Lower leg skin (tissue), 4 donors: ENCODE measurements at regions not wholly inside any gene's neighbourhood (a gene's known extent, or its start where the extent isn't known, plus 50 kb on each side); places are given as distances from the start of the nearest gene placed in this dataset.

ENCODE experiments used
- DNase-seq, 2 donors: peaks; one replicate each; pipeline ENCODE4 v3.0.0-alpha.2; 2019; ENCODE audit warnings: low spot score in 2 of 2
- H3K4me3 ChIP-seq: fragments of 200-600 bp; sonication (generic); 2 replicates; pipeline ENCODE4 v1.5.1; 2017; ENCODE audit warnings: mild to moderate bottlenecking, low read depth; ENCODE audit not compliant: poor library complexity, severe bottlenecking
- POLR2A ChIP-seq, 2 donors: fragments of 450-650 bp; IDR thresholded peaks; one replicate each; pipeline ENCODE4 v1.6.1; 2016 to 2017; ENCODE audit warnings: antibody characterized with exemption in 2 of 2, mild to moderate bottlenecking in 1 of 2, moderate library complexity in 1 of 2
- WGBS, 2 donors: methylation state at CpG; one replicate each; pipeline ENCODE4 v1.1.5; 2018; 5-methylcytosine and 5-hydroxymethylcytosine counted together
- intact Hi-C: fragments of 100-400 bp; cut with DNase I; formaldehyde crosslinking; loops from one replicate; pipeline ENCODE4 v1.15.0; 2023; ENCODE audit warnings: low total_unique reads
- TF ChIP-seq, protein P1 (sequence below), 3 donors: fragments of 450-650 bp; IDR thresholded peaks; one replicate each; pipeline ENCODE4 v1.5.1; 2016; ENCODE audit warnings: antibody characterized with exemption in 3 of 3, mild to moderate bottlenecking in 3 of 3, moderate library complexity in 2 of 3

GRCh38 chr15:101120473-101120872 is 131.4 kb downstream of the CHSY1 start:
- no peak for DNase-seq
- WGBS, 2 donors: 89 to 93% methylated on average over 5 to 6 of the region's 6 CpGs
- intact Hi-C loops: no loop called here
- TF ChIP-seq POLR2A (IDR thresholded peaks at IDR 0.05): no peak
- TF ChIP-seq, protein P1, sequence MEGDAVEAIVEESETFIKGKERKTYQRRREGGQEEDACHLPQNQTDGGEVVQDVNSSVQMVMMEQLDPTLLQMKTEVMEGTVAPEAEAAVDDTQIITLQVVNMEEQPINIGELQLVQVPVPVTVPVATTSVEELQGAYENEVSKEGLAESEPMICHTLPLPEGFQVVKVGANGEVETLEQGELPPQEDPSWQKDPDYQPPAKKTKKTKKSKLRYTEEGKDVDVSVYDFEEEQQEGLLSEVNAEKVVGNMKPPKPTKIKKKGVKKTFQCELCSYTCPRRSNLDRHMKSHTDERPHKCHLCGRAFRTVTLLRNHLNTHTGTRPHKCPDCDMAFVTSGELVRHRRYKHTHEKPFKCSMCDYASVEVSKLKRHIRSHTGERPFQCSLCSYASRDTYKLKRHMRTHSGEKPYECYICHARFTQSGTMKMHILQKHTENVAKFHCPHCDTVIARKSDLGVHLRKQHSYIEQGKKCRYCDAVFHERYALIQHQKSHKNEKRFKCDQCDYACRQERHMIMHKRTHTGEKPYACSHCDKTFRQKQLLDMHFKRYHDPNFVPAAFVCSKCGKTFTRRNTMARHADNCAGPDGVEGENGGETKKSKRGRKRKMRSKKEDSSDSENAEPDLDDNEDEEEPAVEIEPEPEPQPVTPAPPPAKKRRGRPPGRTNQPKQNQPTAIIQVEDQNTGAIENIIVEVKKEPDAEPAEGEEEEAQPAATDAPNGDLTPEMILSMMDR (IDR thresholded peaks at IDR 0.05): no peak
- no peak overlapping the region for H3K4me3 ChIP-seq
